Fibroblast of skin of left biceps (primary cell): ENCODE measurements at regions not wholly inside any gene's neighbourhood (a gene's known extent, or its start where the extent isn't known, plus 50 kb on each side); places are given as distances from the start of the nearest gene placed in this dataset.

Source experiments
- DNase-seq, 2 experiments: peaks; one replicate each; pipeline ENCODE4 v3.0.0-alpha.2; 2013; ENCODE audit warnings: low read depth in 2 of 2

GRCh38 chr10:69684020-69684980 lies 54.3 kb downstream of the FAM241B start:
- DNase-seq, result no peak

DNA sequence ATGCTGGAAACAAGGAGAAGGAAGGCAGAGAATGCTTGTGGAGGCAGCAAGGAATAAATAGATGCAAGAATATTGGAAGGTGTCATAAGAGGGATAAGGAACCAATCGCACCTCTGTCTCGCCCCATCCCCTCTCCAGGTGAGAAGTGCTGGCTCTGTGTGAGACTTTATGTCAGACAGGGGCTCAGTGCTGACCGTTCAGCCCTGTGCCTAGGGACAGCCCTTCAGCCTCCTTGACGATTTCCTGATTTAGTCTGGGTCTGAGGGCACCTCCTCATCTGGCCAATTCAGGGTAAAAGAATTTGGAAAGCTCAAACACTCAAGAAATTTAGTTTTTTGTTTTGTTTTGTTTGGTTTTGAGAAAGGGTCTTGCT lies 54.9 kb downstream of the FAM241B start:
- DNase-seq, result no peak

- no peak for DNase-seq
Observed at GRCh38 chr10:69685426-69685801, 55.4 kb downstream of the FAM241B start.

GRCh38 chr10:69685802-69686585 lies 55.9 kb downstream of the FAM241B start:
- no peak for DNase-seq

DNA sequence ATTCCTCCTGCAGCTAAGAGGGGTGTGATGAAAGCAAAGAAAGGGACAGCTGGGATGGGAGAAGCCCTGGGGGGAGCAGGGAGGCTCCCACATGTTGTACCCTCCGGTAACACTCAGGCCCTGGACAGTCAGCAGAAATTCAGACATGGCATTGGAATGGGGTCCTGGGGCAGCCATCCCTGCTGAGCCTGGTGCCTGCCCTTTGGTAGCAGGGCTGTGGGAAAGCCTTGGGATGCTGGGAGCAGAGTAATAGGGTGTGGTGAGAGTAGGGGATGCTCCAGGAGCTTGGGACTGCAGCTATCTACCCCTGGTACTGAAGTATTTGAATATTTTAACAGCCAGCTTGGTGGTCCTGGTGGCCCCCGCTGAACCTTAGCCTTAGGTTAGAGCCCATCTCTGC lies 56.8 kb downstream of the FAM241B start:
- no peak for DNase-seq

DNA sequence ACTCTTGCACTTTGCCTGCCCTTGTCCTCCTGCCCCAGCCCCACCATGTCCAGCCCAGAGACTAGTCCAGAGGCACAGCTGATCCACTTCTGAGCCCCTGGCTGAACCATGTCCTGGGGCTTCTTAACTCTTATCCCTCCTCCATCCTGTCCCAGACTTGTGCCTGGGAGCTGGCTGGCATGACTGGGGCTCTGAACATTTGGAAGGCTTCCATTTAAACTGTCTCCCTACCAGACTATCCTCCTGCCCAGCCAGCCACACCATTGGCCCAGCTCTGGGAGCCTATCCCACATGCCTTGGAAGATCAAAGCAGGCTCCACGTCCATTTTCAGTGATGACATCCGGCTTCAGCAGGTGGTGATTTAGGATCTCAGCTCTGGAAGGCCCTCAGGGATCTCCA lies 57.4 kb downstream of the FAM241B start:
- no peak for DNase-seq

- no peak for DNase-seq
Observed at GRCh38 chr10:69692267-69692666, 62.2 kb downstream of the FAM241B start.

- no peak for DNase-seq
Observed at GRCh38 chr10:69692891-69693290, 62.8 kb downstream of the FAM241B start.

GRCh38 chr10:69693886-69694285 lies 63.8 kb downstream of the FAM241B start:
- no peak for DNase-seq

- DNase-seq, result peak; percentile 72 to 78
Observed at GRCh38 chr10:69696073-69696731, 66.2 kb downstream of the FAM241B start.

DNA sequence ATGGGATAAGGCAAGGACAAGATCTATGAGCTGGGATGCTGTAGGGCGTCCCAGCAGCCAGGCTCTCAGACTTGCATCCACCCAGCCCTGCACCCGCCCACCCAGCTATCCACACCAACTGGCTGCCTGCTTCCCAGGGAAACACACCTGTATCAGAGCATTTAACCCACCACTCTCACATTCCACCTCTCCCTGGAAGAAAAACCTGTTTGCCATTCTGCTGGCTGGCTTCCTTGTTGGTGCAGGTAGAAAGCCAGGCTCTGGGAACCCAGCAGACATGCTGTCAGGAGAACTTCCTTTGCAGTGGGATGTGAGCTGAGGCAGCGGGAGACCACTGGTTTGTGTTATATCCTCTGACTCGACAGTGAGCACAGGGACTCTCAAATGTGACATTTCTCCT lies 67.0 kb downstream of the FAM241B start:
- no peak for DNase-seq

DNA sequence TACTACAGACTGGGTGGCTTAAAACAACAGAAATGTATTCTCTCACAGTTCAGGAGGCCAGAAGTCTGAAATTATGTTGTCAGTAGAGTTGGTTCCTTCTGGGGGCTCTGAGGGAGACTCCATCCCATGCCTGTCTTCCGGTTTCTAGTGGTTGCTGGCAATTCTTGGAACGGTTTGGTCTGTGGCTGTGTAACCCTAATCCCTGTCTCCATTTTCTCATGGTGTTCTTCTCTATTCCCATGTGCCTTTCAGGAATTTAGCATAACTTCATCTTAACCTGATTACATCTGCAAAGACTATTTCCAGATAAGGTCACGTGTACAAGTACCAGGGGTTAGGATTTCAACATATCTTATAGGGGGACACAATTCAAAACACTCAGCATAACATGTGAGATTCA lies 73.2 kb downstream of the FAM241B start:
- no peak for DNase-seq

GRCh38 chr10:69703766-69704630 lies 74.0 kb downstream of the FAM241B start:
- peak; percentile 39 to 49 for DNase-seq

DNA sequence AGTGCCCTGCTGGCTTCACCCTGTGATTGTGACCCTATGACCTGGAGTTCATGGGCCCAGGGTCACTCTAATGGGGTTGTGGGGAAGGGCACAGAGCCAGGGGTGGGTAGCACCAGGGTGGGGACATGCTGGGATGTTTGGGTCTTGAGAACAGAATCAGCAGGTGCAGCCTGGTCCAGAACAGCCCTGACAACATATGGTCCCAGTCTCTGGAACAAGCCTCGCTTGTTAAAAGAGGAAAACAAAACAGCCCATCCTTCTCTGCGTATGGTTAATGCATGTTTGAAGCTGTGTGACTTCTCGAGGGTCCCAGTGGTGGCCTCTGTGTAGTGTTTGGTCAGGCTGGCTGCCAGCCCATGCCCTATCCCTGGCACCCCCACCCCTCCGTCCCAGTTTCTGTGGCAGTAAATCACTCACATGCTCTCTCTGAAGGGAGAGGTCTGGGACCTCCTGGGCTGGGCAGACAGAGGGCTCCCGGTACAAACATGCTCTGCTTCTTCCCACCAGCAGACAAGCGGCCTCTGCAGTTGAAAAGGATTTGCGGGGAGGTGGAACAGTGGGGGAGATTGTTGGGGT lies 79.4 kb downstream of the FAM241B start:
- DNase-seq, result no peak

DNA sequence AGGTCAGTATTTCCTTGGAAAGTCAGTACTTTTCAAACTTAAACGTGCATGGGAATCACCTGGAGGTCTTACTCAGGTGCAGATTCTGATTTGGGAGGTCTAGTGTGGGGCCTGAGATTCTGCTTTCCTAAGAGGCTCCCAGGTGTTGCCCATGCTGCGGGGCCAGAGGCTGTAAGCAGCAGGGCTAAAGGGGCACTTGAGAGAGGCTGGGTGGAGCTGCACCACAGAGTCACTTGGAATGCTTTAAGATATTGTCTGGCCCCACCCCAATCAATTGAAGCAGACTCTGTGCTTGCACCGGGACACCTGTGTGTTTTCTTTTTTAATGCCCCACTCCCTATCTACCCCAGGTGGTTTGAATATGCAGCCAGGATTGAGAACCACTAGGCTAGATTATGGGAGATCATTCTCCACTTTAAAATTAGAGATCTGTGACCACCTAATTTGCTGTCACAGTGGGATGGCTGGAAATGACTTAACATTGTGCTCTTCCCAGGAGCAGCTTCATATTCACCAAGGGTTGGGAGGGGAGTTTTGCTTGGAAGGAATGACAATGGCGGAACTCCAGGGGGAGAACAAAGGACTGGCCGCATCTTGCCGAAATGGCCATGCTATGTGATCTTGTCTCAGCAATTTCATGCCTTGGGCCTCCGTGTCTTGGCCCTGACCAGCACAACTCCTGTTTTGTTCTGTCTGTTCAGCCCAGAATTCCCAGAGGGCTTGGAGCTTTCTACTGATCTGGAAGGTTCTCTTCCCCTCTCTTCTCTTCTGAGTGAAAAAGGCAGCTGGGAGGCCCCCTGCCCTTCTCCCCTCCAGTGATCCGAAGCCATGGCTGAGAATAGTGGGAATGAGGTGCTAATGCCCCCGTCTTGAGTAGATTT lies 80.2 kb downstream of the FAM241B start:
- no peak for DNase-seq

- no peak for DNase-seq
Observed at GRCh38 chr10:69712342-69712741, 82.3 kb downstream of the FAM241B start.

DNA sequence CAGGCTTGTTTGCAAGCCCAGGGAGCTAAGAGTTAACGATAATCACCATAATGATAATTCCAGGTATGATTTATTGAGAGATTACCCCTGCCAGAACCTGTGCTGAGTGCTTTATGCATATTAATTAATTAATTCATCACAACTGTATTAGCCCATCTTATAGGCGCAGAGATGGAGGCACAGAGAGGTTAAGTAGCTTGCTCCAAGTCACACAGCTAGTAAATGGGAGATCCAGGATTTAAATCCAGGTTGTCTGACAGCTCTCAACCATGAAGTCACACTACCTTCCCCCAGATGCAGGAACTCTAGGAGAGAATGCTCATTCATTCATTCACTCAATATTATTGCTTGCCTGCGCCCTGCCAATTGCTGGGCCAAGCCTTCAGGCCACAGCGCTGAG lies 84.5 kb downstream of the FAM241B start:
- DNase-seq, result no peak

DNA sequence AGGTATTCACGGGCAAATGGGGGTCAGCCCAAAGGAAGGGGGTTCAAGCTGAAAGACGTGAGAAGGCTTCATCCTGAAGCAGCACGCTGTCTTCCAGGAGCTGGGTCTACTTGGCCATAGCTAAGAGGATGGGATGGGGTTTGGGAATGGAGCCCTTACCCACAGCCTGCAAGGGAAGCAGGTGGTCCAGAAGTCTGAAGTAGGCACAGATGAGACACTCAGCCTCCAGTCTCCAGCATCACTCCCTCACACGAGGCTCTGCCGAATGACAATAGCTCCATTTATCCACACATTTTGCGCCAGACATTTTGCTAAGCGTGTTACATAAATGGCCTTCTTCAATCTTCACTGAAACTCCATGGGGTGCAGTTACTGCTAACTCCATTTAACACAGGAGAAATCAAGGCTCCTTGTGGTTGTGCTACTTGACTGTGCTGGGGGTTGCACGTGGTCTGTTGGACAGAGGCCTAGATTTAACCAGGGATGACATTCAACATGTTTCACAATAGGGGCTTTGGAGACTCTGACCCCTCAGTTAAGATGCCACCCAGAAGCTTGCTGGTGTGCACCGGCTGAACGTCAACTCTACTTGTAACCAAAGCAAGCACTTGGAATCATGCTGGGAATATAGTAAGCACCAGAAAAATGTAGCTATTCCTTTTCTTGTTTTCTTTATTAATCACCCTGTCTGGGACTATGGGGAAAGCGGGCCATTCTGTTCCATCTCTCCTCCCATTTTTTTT lies 85.3 kb downstream of the FAM241B start:
- no peak for DNase-seq

DNA sequence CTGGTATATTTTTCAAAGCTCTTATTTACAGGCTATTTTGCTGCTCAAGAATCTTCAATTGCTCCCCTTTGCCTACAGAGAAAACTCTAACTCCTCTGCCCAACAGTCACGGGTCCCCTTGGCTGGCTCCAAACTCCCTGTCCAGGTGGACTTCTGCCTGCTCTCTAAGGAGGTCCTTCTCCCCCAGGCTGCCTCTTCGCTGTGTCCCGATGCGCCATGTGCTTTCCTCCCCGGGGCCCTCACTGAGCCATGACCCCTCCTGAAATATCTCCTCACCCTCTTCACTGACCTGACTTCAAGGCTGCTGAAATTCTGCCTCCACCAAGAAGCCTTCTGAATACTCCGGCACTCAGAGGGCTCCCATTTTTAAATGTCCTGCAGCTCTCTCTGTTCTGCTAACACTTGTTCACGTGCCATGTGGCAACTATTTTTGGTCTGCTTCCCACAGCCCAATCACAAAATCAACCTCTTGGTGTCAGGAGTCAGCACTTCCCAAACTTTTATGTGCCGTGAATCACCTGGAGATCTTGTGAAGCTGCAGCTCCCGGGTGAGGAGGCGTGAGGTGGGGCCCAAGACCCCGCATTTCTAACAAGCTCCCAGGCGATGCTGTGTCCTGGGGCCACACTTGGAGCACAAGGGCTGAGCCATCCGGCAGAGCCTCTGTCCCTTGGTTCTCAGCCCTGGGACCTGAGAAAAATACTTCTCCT lies 85.7 kb upstream of the COL13A1 start:
- no peak for DNase-seq
